ENCODE measurements at regions not wholly inside any gene's neighbourhood (a gene's known extent, or its start where the extent isn't known, plus 50 kb on each side); places are given as distances from the start of the nearest gene placed in this dataset.
A peak's percentile ranks its signal among the peaks of the same experiment; 100 is the strongest.
"Not testable (repeated sequence)": the region's sequence is repeated elsewhere in the genome, so short reads cannot be mapped to it uniquely, and the experiment has no call there.

GRCh38 chrX:53883196-53883595 is 161.1 kb downstream of the PHF8 start:
- no peak for DNase-seq

- DNase-seq, result no peak
Measured at GRCh38 chrX:53882331-53882730, 161.9 kb downstream of the PHF8 start.

GRCh38 chrX:53880786-53881185 is 163.5 kb downstream of the PHF8 start:
- DNase-seq, result not testable (repeated sequence)

- no peak for DNase-seq
Measured at GRCh38 chrX:53859890-53860289, 173.4 kb upstream of the HUWE1 start.

GRCh38 chrX:53831662-53832635 is 145.4 kb upstream of the HUWE1 start:
- peak; percentile 58 for DNase-seq

GRCh38 chrX:53824686-53825085 is 138.2 kb upstream of the HUWE1 start:
- DNase-seq, result no peak

- DNase-seq, result not testable (repeated sequence)
Measured at GRCh38 chrX:53818115-53818514, 131.6 kb upstream of the HUWE1 start.

- DNase-seq, result no peak
Measured at GRCh38 chrX:53817548-53817947, 131.0 kb upstream of the HUWE1 start.

GRCh38 chrX:53813670-53814440 is 127.3 kb upstream of the HUWE1 start:
- DNase-seq, result no peak

- DNase-seq, result no peak
Measured at GRCh38 chrX:53798281-53798680, 111.8 kb upstream of the HUWE1 start.

GRCh38 chrX:53795576-53795975 is 109.1 kb upstream of the HUWE1 start:
- no peak for DNase-seq

- no peak for DNase-seq
Measured at GRCh38 chrX:53794181-53794580, 107.7 kb upstream of the HUWE1 start.

GRCh38 chrX:53768865-53769264 is 82.3 kb upstream of the HUWE1 start:
- no peak for DNase-seq

GRCh38 chrX:53768451-53768850 is 81.9 kb upstream of the HUWE1 start:
- peak; percentile 14 for DNase-seq

GRCh38 chrX:53767544-53767943 is 81.0 kb upstream of the HUWE1 start:
- DNase-seq, result no peak

GRCh38 chrX:53757181-53757580 is 70.7 kb upstream of the HUWE1 start:
- not testable (repeated sequence) for DNase-seq

GRCh38 chrX:53746718-53747117 is 60.2 kb upstream of the HUWE1 start:
- DNase-seq, result no peak

GRCh38 chrX:53743244-53743643 is 56.7 kb upstream of the HUWE1 start:
- DNase-seq, result no peak

- no peak for DNase-seq
Measured at GRCh38 chrX:53738370-53738906, 51.9 kb upstream of the HUWE1 start.
